Tibial artery (tissue), 4 donors: ENCODE measurements at regions not wholly inside any gene's neighbourhood (a gene's known extent, or its start where the extent isn't known, plus 50 kb on each side); places are given as distances from the start of the nearest gene placed in this dataset.

ENCODE experiments used
- DNase-seq, 2 donors: peaks; one replicate each; pipeline ENCODE4 v3.0.0-alpha.2; 2019
- H3K27ac ChIP-seq, 2 donors: fragments of 200-600 bp; sonication (generic) in 1 of 2; 1 replicate in 1 of 2; 2 replicates in 1 of 2; pipeline ENCODE4 v1.5.1; 2018 to 2019; ENCODE audit warnings: mild to moderate bottlenecking in 1 of 2
- H3K27me3 ChIP-seq, 2 donors: fragments of 200-600 bp; sonication (generic) in 1 of 2; one replicate each; pipeline versions ENCODE4 v1.5.1 to v1.6.0; 2016 to 2019
- H3K36me3 ChIP-seq, 3 donors: fragments of 200-600 bp; sonication (generic) in 2 of 3; one replicate each; pipeline ENCODE4 v1.5.1; 2016 to 2019; ENCODE audit warnings: mild to moderate bottlenecking in 2 of 3
- H3K4me1 ChIP-seq, 4 donors: fragments of 200-600 bp; sonication (generic) in 2 of 4; 1 replicate in 3 of 4; 2 replicates in 1 of 4; pipeline ENCODE4 v1.5.1; 2016 to 2019
- H3K4me3 ChIP-seq, 2 donors: fragments of 200-600 bp; sonication (generic) in 1 of 2; 1 replicate in 1 of 2; 2 replicates in 1 of 2; pipeline ENCODE4 v1.5.1; 2018 to 2019; ENCODE audit warnings: mild to moderate bottlenecking in 2 of 2
- H3K9me3 ChIP-seq, 3 donors: fragments of 200-600 bp; sonication (generic) in 1 of 3; one replicate each; pipeline ENCODE4 v1.5.1; 2016 to 2019
- intact Hi-C: fragments of 100-400 bp; cut with DNase I; formaldehyde crosslinking; loops from one replicate; pipeline ENCODE4 v1.15.0; 2023; ENCODE audit warnings: low total_unique reads
- TF ChIP-seq, protein P1 (sequence below), 2 experiments: fragments of 200-600 bp in 1 of 2; fragments of 450-650 bp in 1 of 2; IDR thresholded peaks; one replicate each; pipeline ENCODE4 v1.5.1; 2017 to 2019; ENCODE audit warnings: antibody characterized with exemption in 2 of 2, mild to moderate bottlenecking in 1 of 2, moderate library complexity in 1 of 2

DNA sequence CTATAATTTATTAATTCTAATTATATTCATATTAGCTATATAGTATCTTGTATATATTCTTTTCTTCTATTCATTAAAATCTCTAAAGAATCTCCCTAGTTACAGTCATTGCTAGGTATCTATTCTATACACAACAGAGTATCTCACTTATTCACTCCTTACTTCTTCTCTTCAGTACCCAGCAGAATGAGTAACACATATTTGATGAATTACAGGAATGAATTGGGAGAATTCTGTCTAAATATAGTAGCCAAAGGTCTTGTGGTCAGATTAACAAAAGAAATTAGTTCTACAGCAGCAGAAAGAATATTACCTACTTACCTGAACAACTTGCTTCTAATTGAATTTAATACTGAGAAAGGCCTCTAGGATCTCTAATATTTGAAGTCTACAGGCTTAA lies 758.0 kb upstream of the ZEB2 start:
- intact Hi-C loops, result no loop called here
- Histone ChIP-seq H3K4me3 (no peak overlapping the region), H3K4me1 (no peaks in the 10 kb centered on the region), H3K27ac (no peak overlapping the region), H3K9me3 (peaks cover 0 to 3% (median 0%) of the 10 kb centered on the region in 3 donors), H3K27me3 (no peaks in the 10 kb centered on the region), H3K36me3 (no peaks in the 10 kb centered on the region)
- no peak for DNase-seq
- TF ChIP-seq, protein P1, sequence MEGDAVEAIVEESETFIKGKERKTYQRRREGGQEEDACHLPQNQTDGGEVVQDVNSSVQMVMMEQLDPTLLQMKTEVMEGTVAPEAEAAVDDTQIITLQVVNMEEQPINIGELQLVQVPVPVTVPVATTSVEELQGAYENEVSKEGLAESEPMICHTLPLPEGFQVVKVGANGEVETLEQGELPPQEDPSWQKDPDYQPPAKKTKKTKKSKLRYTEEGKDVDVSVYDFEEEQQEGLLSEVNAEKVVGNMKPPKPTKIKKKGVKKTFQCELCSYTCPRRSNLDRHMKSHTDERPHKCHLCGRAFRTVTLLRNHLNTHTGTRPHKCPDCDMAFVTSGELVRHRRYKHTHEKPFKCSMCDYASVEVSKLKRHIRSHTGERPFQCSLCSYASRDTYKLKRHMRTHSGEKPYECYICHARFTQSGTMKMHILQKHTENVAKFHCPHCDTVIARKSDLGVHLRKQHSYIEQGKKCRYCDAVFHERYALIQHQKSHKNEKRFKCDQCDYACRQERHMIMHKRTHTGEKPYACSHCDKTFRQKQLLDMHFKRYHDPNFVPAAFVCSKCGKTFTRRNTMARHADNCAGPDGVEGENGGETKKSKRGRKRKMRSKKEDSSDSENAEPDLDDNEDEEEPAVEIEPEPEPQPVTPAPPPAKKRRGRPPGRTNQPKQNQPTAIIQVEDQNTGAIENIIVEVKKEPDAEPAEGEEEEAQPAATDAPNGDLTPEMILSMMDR (IDR thresholded peaks at IDR 0.05), result no peak

DNA sequence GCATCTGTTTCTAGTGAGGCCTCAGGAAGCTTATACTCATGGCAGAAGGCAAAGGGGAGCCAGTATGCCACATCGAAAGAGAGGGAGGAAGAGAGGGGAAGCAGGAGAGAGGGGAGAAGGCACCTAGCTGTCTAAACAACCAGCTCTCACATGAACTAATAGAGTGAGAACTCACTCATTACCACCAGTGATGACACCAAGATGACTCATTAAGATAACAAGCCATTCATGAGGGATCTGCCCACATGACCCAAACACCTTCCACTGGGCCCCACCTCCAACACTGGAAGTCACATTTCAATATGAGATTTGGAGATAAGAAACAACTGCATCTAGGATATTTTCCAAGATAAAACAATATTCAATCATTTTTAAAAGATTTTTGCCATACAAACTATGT lies 753.9 kb upstream of the ZEB2 start:
- no peak for DNase-seq
- no peaks in the 10 kb centered on the region for H3K27me3 ChIP-seq
- TF ChIP-seq, protein P1 (IDR thresholded peaks at IDR 0.05), result no peak
- H3K4me3 ChIP-seq, result no peak overlapping the region
- intact Hi-C loops, result loop anchor here (5.0 kb wide), 1 partner anchor 1122 kb away; no protein-coding TSS in a partner anchor
- H3K27ac ChIP-seq, result no peak overlapping the region
- H3K4me1 ChIP-seq, result no peaks in the 10 kb centered on the region
- H3K9me3 ChIP-seq, result peaks cover 0 to 4% (median 3%) of the 10 kb centered on the region in 3 donors
- H3K36me3 ChIP-seq, result peaks cover 0 to 8% (median 0%) of the 10 kb centered on the region in 3 donors

DNA sequence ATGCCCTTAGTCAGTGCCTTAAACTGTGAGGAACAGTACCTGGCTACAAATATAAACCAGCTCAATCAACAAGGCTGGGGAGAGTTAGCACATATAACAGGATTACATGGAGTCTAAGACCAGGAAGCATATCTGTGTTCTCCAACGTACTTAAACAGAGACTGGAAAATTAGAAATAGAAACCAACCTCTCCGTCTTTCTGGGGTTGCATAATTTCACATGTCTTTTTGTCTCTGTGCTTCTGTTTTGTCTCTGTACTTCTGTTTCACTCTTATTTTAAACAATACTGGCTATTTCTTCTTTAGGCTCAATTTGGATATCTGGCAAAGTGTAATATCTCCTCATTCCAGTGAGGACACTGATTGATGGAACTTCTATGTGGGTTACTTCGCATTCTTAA lies 749.0 kb upstream of the ZEB2 start:
- Histone ChIP-seq H3K27me3 (no peaks in the 10 kb centered on the region), H3K36me3 (peaks cover 0 to 8% (median 0%) of the 10 kb centered on the region in 3 donors), H3K27ac (no peak overlapping the region), H3K4me1 (no peaks in the 10 kb centered on the region), H3K9me3 (peaks cover 0 to 4% (median 3%) of the 10 kb centered on the region in 3 donors), H3K4me3 (no peak overlapping the region)
- intact Hi-C loops, result no loop called here
- DNase-seq, result no peak
- TF ChIP-seq, protein P1 (IDR thresholded peaks at IDR 0.05), result no peak

DNA sequence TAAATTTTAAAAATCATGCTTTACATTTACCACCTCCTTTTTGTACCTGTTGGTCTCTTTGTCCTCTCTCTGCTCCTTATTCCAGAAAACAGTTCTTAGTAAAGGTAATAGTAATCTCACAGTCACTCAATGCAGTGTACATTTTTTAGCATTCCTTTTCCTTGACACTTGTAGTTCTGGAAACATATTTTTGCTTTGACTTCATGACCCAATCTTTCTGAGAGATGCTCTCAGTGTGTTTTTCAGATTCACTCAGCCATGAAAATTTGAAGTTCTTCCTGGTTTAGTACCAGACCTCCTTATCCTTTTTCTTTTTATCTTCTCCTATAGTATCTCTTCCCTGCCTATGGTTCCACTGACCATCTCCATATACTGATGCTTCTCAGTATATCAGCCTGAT lies 747.5 kb upstream of the ZEB2 start:
- peaks cover 0 to 3% (median 0%) of the 10 kb centered on the region in 3 donors for H3K9me3 ChIP-seq
- intact Hi-C loops, result no loop called here
- H3K4me1 ChIP-seq, result no peaks in the 10 kb centered on the region

DNA sequence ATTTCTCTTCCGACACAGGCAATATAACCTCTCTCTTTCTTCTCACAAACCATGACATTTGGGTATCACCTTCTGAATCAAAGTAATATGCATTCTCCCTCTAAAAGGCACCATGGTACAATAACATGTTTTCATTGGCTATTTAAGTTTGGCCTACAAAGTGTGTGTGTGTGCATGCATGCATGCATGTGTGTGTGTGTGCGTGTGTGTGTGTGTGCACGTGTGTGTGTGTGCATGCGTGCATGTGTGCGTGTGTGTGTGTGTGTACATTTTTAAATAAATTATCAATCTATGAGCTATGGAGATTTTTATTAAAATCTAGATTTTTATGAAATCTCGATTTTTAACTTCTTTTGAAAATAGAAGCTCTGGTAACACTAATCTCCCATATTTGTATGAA lies 745.3 kb upstream of the ZEB2 start:
- Histone ChIP-seq H3K27me3 (no peaks in the 10 kb centered on the region), H3K4me3 (no peak overlapping the region), H3K27ac (no peak overlapping the region), H3K9me3 (no peaks in the 10 kb centered on the region), H3K36me3 (no peaks in the 10 kb centered on the region), H3K4me1 (no peaks in the 10 kb centered on the region)
- intact Hi-C loops, result no loop called here
- DNase-seq, result no peak
- TF ChIP-seq, protein P1 (IDR thresholded peaks at IDR 0.05), result no peak

More for the DNA sequence above, 747.5 kb upstream of the ZEB2 start:
- no peak overlapping the region for H3K27ac ChIP-seq
- TF ChIP-seq, protein P1 (IDR thresholded peaks at IDR 0.05), result no peak
- H3K27me3 ChIP-seq, result no peaks in the 10 kb centered on the region
- H3K36me3 ChIP-seq, result peaks cover 0 to 8% (median 0%) of the 10 kb centered on the region in 3 donors
- no peak for DNase-seq
- H3K4me3 ChIP-seq, result no peak overlapping the region

DNA sequence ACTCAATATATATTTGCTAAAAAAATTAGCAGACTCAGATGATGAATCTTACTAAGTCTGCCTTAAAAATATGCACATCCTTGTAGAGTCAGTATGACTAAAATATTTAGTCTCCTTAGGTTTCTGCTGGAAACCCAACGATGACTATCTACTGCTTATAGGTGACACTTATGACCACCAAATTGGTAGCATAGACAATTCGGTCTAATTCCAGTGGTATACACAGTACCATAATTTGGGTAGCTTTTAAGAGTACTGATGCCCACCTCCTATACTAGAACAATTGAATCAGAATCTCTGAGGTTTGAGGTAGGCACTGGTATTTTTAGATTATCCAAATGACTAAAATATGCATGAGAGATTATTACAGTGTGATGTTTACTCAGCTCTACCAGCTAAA lies 740.8 kb upstream of the ZEB2 start:
- Histone ChIP-seq H3K27ac (no peak overlapping the region), H3K4me3 (no peak overlapping the region), H3K4me1 (no peaks in the 10 kb centered on the region), H3K36me3 (no peaks in the 10 kb centered on the region), H3K9me3 (no peaks in the 10 kb centered on the region), H3K27me3 (no peaks in the 10 kb centered on the region)
- TF ChIP-seq, protein P1 (IDR thresholded peaks at IDR 0.05), result no peak
- no peak for DNase-seq
- intact Hi-C loops, result no loop called here
